ENCODE measurements at regions not wholly inside any gene's neighbourhood (a gene's known extent, or its start where the extent isn't known, plus 50 kb on each side); places are given as distances from the start of the nearest gene placed in this dataset.

GRCh38 chr9:38257626-38258215 lies 134.8 kb upstream of the ALDH1B1 start:
- TF ChIP-seq, protein P1, sequence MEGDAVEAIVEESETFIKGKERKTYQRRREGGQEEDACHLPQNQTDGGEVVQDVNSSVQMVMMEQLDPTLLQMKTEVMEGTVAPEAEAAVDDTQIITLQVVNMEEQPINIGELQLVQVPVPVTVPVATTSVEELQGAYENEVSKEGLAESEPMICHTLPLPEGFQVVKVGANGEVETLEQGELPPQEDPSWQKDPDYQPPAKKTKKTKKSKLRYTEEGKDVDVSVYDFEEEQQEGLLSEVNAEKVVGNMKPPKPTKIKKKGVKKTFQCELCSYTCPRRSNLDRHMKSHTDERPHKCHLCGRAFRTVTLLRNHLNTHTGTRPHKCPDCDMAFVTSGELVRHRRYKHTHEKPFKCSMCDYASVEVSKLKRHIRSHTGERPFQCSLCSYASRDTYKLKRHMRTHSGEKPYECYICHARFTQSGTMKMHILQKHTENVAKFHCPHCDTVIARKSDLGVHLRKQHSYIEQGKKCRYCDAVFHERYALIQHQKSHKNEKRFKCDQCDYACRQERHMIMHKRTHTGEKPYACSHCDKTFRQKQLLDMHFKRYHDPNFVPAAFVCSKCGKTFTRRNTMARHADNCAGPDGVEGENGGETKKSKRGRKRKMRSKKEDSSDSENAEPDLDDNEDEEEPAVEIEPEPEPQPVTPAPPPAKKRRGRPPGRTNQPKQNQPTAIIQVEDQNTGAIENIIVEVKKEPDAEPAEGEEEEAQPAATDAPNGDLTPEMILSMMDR (IDR thresholded peaks at IDR 0.05; ENCODE audit: low read length), result no peak
- TF ChIP-seq EZH2 (IDR thresholded peaks at IDR 0.05; ENCODE audit: borderline replicate concordance, low read length), result no peak
- Histone ChIP-seq H3K36me3 (ENCODE audit: insufficient read depth, low read length) (no peaks in the 10 kb centered on the region), H3F3A (ENCODE audit: insufficient read depth, low read length) (no peaks in the 10 kb centered on the region), H3K79me2 (ENCODE audit: insufficient read depth, low read length) (no peaks in the 10 kb centered on the region), H3K27ac (ENCODE audit: low read depth, low read length, poor library complexity, severe bottlenecking) (no peak overlapping the region), H3K9me3 (ENCODE audit: low read length) (no peaks in the 10 kb centered on the region), H3K9ac (ENCODE audit: low read length) (no peak overlapping the region), H3K4me2 (ENCODE audit: low read length) (no peak overlapping the region), H4K20me1 (ENCODE audit: insufficient read depth, low read length) (no peaks in the 10 kb centered on the region), H2AFZ (ENCODE audit: low read length) (no peak overlapping the region), H3K27me3 (ENCODE audit: insufficient read depth, low read length) (no peaks in the 10 kb centered on the region), H3K4me1 (ENCODE audit: insufficient read depth, low read length, severe bottlenecking) (no peaks in the 10 kb centered on the region), H3K4me3 (ENCODE audit: low read depth, low read length, poor library complexity, severe bottlenecking) (no peak overlapping the region), H3K9me2 (ENCODE audit: low read depth, low read length) (no peaks in the 10 kb centered on the region)

GRCh38 chr9:38256461-38256860 lies 136.0 kb upstream of the ALDH1B1 start:
- Histone ChIP-seq H3K9me3 (ENCODE audit: low read length) (no peaks in the 10 kb centered on the region), H3K27me3 (ENCODE audit: insufficient read depth, low read length) (no peaks in the 10 kb centered on the region), H3K4me3 (ENCODE audit: low read depth, low read length, poor library complexity, severe bottlenecking) (no peak overlapping the region), H3K4me1 (ENCODE audit: insufficient read depth, low read length, severe bottlenecking) (no peaks in the 10 kb centered on the region), H3K4me2 (ENCODE audit: low read length) (no peak overlapping the region), H3K27ac (ENCODE audit: low read depth, low read length, poor library complexity, severe bottlenecking) (no peak overlapping the region), H2AFZ (ENCODE audit: low read length) (no peak overlapping the region), H4K20me1 (ENCODE audit: insufficient read depth, low read length) (no peaks in the 10 kb centered on the region), H3F3A (ENCODE audit: insufficient read depth, low read length) (no peaks in the 10 kb centered on the region), H3K9ac (ENCODE audit: low read length) (no peak overlapping the region), H3K79me2 (ENCODE audit: insufficient read depth, low read length) (no peaks in the 10 kb centered on the region), H3K9me2 (ENCODE audit: low read depth, low read length) (no peaks in the 10 kb centered on the region), H3K36me3 (ENCODE audit: insufficient read depth, low read length) (no peaks in the 10 kb centered on the region)
- TF ChIP-seq, protein P1 (IDR thresholded peaks at IDR 0.05; ENCODE audit: low read length), result no peak
- TF ChIP-seq EZH2 (IDR thresholded peaks at IDR 0.05; ENCODE audit: borderline replicate concordance, low read length), result no peak

DNA sequence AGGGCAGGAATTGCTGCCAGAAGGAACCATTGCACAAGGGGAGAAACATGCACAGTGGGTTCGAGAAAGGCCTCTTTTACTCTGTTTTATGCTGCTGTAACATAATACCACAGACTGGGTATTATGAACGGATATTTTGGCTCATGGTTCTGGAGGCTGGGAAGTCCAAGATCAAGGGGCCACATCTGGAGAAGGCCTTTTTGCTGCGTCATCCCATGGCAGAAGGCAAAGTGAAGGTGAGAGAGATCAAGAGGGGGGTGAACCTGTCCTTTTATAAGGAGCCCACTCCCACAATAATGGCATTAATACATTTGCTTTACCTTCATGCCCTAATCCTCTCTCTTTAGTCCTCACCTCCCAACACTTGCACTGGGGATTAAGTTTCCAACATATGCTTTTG lies 136.9 kb upstream of the ALDH1B1 start:
- no peaks in the 10 kb centered on the region for H3K27me3 ChIP-seq (ENCODE audit: insufficient read depth, low read length)
- H3K9ac ChIP-seq (ENCODE audit: low read length), result no peak overlapping the region
- H3K4me2 ChIP-seq (ENCODE audit: low read length), result no peak overlapping the region
- no peak overlapping the region for H3K4me3 ChIP-seq (ENCODE audit: low read depth, low read length, poor library complexity, severe bottlenecking)
- no peaks in the 10 kb centered on the region for H3K9me3 ChIP-seq (ENCODE audit: low read length)
- TF ChIP-seq EZH2 (IDR thresholded peaks at IDR 0.05; ENCODE audit: borderline replicate concordance, low read length), result no peak
- TF ChIP-seq, protein P1 (IDR thresholded peaks at IDR 0.05; ENCODE audit: low read length), result no peak
- H3F3A ChIP-seq (ENCODE audit: insufficient read depth, low read length), result no peaks in the 10 kb centered on the region
- no peaks in the 10 kb centered on the region for H3K4me1 ChIP-seq (ENCODE audit: insufficient read depth, low read length, severe bottlenecking)
- H3K36me3 ChIP-seq (ENCODE audit: insufficient read depth, low read length), result no peaks in the 10 kb centered on the region
- no peak overlapping the region for H3K27ac ChIP-seq (ENCODE audit: low read depth, low read length, poor library complexity, severe bottlenecking)
- H3K9me2 ChIP-seq (ENCODE audit: low read depth, low read length), result no peaks in the 10 kb centered on the region
- H4K20me1 ChIP-seq (ENCODE audit: insufficient read depth, low read length), result no peaks in the 10 kb centered on the region
- no peak overlapping the region for H2AFZ ChIP-seq (ENCODE audit: low read length)
- no peaks in the 10 kb centered on the region for H3K79me2 ChIP-seq (ENCODE audit: insufficient read depth, low read length)

All from OCI-LY1 (cell line).